ENCODE measurements at regions not wholly inside any gene's neighbourhood (a gene's known extent, or its start where the extent isn't known, plus 50 kb on each side); places are given as distances from the start of the nearest gene placed in this dataset.

GRCh38 chr5:163724305-163724704 lies 218.9 kb downstream of the MAT2B start:
- TF ChIP-seq CTCF (IDR thresholded peaks at IDR 0.05) (no peak), GABPB1 (CRISPR knock-in tag; IDR thresholded peaks at IDR 0.05) (no peak), E2F5 (CRISPR knock-in tag; IDR thresholded peaks at IDR 0.05) (no peak)
